HG02852 (cell line): ENCODE measurements at regions not wholly inside any gene's neighbourhood (a gene's known extent, or its start where the extent isn't known, plus 50 kb on each side); places are given as distances from the start of the nearest gene placed in this dataset.
"Not testable (repeated sequence)": the region's sequence is repeated elsewhere in the genome, so short reads cannot be mapped to it uniquely, and the experiment has no call there.

Experiments used
- ATAC-seq: cut with Tn5 transposase; IDR thresholded peaks from one replicate; pipeline ENCODE4 v1.9.1; 2021; ENCODE audit warnings: mild to moderate bottlenecking, moderate library complexity; ENCODE audit not compliant: unreplicated experiment

DNA sequence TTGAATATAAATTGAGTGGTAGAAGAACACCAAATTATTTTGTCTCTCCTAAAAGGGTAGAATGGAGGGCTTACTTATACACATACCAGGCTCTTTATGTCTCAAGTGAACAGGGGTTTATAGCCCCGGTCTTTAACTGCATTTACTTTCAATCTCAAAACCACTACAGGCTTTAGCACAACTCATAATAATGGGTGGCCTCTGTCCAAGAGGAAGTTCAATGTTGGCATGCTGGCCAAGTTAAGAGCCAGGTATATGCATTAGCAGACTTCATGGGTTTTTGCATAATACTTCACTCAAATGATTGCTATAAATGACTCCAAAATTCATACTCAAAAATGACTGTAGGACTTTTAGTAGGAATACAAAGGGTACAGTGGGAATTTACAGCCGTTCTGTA is 118.5 kb upstream of the OTUD4 start:
- ATAC-seq: no peak

DNA sequence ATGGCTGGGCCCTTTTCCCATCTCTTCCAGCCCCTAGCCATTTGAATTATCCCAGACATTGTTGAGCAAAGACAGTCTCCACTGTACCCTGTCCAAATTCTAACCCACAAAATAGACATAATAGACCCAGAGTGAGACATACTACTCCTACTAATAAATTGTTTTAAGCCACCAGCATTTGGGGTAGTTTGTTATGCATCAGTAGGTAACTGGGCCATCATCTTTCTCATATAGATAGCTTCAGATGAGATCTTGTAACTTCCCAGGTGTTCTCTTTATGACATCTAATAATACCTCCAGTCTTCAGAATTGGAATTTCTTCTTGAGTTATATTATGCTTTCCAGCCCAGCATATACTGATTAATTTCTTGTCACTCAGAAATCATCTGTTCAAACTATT is 117.2 kb upstream of the OTUD4 start:
- no peak for ATAC-seq

DNA sequence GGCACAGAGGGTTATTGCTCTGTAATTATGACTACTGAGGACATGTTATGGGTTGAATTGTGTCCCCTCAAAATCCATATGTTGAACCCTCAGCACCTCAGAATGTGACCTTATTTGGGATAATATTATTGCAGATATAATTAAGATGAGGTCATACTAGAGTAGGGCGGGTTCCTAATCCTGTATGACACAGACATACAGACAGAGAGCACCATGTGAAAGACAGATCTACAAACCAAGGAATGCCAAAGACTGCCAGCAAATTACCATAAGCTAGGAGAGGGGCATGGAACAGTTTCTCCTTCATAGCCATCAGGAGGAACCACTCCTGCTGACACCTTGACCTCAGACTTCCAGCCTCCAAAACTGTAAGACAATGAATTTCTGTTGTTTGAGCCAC is 115.2 kb upstream of the OTUD4 start:
- ATAC-seq: no peak

DNA sequence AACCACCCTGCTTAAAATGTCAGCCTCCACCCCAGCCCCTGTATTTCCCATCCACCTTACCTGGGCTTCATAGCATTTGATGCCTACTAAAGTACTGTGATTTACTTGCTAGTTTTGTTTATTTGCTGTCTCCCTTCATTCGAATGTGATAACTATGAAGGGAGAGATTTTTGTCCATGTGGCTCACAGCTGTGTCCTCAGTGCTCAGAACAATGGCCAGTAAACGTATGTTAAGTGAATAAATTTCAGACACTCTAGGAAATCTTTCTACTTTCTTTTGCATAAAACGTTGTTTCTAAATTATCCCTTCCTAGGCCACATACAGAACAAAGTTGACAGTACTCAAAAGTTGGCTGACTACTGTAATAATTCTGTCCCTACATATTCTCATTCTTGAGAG is 114.7 kb upstream of the OTUD4 start:
- ATAC-seq: no peak

GRCh38 chr4:145293658-145294057 is 113.3 kb upstream of the OTUD4 start:
- no peak for ATAC-seq

GRCh38 chr4:145290955-145291354 is 110.6 kb upstream of the OTUD4 start:
- ATAC-seq: no peak

- no peak for ATAC-seq
Observed at GRCh38 chr4:145289403-145290076, 109.2 kb upstream of the OTUD4 start.

DNA sequence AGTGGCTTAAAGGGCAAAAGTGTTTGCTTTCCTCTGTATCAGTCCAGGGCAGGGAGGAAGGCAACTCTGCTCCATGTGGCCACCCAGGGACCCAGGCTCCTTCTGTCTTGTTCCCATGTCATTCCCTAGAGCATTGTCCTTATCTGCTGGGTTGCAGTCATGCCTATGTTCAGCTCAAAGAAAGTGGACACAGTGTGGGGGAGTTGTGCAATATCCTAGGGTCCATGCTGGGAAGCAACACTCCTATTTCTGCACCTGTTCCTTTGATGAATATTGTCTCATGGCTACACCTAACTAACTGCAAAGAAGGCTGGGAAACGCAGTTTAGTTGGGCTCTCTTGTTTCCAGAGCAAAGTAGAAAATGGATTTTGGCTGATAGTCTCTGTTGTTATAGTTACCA is 107.0 kb upstream of the OTUD4 start:
- no peak for ATAC-seq

GRCh38 chr4:145285928-145286327 is 105.5 kb upstream of the OTUD4 start:
- no peak for ATAC-seq

- no peak for ATAC-seq
Observed at GRCh38 chr4:145283909-145284308, 103.5 kb upstream of the OTUD4 start.

DNA sequence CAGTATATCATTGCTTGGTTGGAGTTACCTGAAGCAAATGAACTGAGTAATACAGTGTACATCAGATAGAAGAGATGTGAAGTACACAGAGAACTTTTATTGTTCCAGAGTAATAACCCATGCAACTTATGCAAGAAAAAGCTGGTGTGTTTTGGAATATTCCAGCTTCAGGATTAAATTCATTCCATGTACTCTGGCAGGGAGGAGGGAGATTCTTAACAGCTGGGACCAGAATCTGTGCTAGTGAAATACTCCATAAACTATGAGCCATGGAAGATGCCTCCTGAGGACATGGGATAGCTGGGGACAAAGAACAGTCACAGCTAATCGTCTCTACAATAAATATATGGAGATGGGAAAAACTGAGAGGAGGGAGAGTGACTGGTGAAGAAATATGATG is 101.6 kb upstream of the OTUD4 start:
- no peak for ATAC-seq

- no peak for ATAC-seq
Observed at GRCh38 chr4:145281224-145281623, 100.8 kb upstream of the OTUD4 start.

DNA sequence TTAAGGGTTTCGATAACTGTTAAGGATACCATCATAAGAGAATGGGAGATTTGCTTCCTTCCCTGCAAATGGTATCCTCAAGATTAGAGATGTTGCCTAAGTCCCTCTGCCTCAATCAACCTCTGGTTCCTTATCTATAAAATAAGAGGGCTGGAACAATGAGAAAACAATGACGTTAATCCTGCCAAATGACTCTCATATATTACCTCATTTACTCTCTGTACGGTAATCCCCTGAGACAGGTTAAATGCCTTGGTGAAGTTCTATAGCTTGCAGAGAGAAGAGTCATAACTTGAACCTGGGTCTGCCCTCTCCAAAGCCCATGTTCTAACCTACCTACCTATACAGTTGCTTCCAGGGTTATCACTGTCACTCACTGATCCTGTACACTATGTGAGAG is 100.2 kb upstream of the OTUD4 start:
- no peak for ATAC-seq

- ATAC-seq: no peak
Observed at GRCh38 chr4:145279122-145279960, 99.0 kb upstream of the OTUD4 start.

GRCh38 chr4:145278341-145279121 is 98.1 kb upstream of the OTUD4 start:
- no peak for ATAC-seq

- no peak for ATAC-seq
Observed at GRCh38 chr4:145277011-145277410, 96.6 kb upstream of the OTUD4 start.

GRCh38 chr4:145276050-145276449 is 95.7 kb upstream of the OTUD4 start:
- ATAC-seq: no peak

DNA sequence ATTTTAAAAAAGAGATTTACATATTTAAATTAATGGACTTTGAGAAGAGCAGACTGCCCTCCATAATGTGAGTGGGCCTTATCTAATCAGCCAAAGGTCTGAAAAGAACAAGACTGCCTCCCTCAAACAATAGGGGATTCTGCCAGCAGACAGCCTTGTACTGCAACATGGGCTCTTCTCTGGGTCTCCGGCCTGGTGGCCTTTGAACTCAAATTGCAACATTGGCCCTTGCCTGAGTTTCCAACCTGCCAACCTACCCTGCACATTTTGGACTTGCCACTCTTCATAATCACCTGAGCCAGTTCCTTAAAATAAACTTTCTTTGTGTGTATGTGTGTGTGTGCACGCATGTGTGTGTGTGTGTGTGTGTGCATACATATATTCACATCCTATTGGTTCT is 90.8 kb upstream of the OTUD4 start:
- no peak for ATAC-seq

- no peak for ATAC-seq
Observed at GRCh38 chr4:145266881-145267280, 86.5 kb upstream of the OTUD4 start.

DNA sequence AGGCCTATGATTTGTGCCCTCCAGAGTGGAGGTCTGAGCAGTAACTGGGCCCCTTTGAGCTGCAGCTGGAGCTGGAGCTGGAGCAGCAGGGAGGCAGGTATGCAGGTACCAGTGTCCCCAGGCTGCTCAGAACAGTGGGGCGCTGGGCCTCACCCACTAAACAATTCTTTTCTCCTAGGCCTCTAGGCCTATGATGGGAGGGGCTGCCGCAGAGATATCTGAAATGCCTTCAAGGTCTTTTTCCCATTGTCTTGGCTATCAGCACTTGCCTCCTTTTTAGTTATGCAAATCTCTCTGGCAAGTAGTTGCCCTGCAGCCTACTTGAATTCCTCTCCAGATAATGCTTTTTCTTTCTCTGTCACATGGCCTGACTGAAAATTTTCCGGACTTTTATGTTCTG is 79.7 kb upstream of the OTUD4 start:
- no peak for ATAC-seq

- ATAC-seq: not testable (repeated sequence)
Observed at GRCh38 chr4:145255311-145255710, 74.9 kb upstream of the OTUD4 start.

DNA sequence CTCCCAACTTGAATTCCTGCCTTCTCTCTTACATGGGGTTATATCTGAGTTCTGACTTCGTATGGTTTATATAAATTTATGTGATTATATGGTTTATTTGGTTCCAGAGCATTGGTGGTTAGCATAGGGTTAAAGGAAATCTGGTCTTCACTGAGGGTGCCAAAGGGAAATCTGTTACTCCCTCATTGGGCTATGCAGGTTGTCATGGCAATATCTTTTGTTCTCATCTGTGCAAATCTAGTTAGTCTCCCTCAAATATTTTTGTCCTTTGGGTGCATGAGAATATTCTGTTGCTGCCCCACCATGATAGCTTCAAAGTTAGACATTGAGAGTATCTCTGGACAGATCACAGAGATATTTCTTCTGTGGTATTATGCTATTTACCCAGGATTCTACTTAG is 71.8 kb upstream of the OTUD4 start:
- ATAC-seq: no peak
